ENCODE measurements at regions not wholly inside any gene's neighbourhood (a gene's known extent, or its start where the extent isn't known, plus 50 kb on each side); places are given as distances from the start of the nearest gene placed in this dataset.

- peak; percentile 81 for ATAC-seq
- no peak for TF ChIP-seq OSR1 (CRISPR knock-in tag; IDR thresholded peaks at IDR 0.05)
- no peak for TF ChIP-seq TCF4 (CRISPR knock-in tag; IDR thresholded peaks at IDR 0.05; ENCODE audit: borderline replicate concordance)
- no peak for TF ChIP-seq CREB5 (CRISPR knock-in tag; IDR thresholded peaks at IDR 0.05; ENCODE audit: low read depth)
- TF ChIP-seq PATZ1 (CRISPR knock-in tag; IDR thresholded peaks at IDR 0.05; ENCODE audit: borderline replicate concordance) = no peak
- TF ChIP-seq ZFP30 (CRISPR knock-in tag; IDR thresholded peaks at IDR 0.05) = no peak
- no peak for TF ChIP-seq RARB (CRISPR knock-in tag; IDR thresholded peaks at IDR 0.05)
- TF ChIP-seq TOX (CRISPR knock-in tag; IDR thresholded peaks at IDR 0.05; ENCODE audit: borderline replicate concordance) = no peak
- TF ChIP-seq ZFP3 (CRISPR knock-in tag; IDR thresholded peaks at IDR 0.05) = no peak
- no peak for TF ChIP-seq ISL1 (CRISPR knock-in tag; IDR thresholded peaks at IDR 0.05)
- no peak for TF ChIP-seq ZC3H10 (CRISPR knock-in tag; IDR thresholded peaks at IDR 0.05)
- no peak for TF ChIP-seq GLIS3 (CRISPR knock-in tag; IDR thresholded peaks at IDR 0.05)
- TF ChIP-seq ESRRG (CRISPR knock-in tag; IDR thresholded peaks at IDR 0.05) = no peak
- no peak for TF ChIP-seq ARNTL (CRISPR knock-in tag; IDR thresholded peaks at IDR 0.05; ENCODE audit: borderline replicate concordance, low read depth)
- TF ChIP-seq, protein P1, sequence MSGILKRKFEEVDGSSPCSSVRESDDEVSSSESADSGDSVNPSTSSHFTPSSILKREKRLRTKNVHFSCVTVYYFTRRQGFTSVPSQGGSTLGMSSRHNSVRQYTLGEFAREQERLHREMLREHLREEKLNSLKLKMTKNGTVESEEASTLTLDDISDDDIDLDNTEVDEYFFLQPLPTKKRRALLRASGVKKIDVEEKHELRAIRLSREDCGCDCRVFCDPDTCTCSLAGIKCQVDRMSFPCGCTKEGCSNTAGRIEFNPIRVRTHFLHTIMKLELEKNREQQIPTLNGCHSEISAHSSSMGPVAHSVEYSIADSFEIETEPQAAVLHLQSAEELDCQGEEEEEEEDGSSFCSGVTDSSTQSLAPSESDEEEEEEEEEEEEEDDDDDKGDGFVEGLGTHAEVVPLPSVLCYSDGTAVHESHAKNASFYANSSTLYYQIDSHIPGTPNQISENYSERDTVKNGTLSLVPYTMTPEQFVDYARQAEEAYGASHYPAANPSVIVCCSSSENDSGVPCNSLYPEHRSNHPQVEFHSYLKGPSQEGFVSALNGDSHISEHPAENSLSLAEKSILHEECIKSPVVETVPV (CRISPR knock-in tag; IDR thresholded peaks at IDR 0.05) = no peak
- no peak for TF ChIP-seq ZNF565 (CRISPR knock-in tag; conservative IDR thresholded peaks at IDR 0.05; ENCODE audit: low read depth)
- TF ChIP-seq CSDC2 (CRISPR knock-in tag; IDR thresholded peaks at IDR 0.05) = no peak
- no peak for TF ChIP-seq PPARA (CRISPR knock-in tag; IDR thresholded peaks at IDR 0.05; ENCODE audit: borderline replicate concordance)
- no peak for TF ChIP-seq TSHZ2 (CRISPR knock-in tag; IDR thresholded peaks at IDR 0.05)
- TF ChIP-seq BACH2 (CRISPR knock-in tag; IDR thresholded peaks at IDR 0.05; ENCODE audit: borderline replicate concordance) = no peak
- TF ChIP-seq ZNF8 (CRISPR knock-in tag; IDR thresholded peaks at IDR 0.05) = no peak
These were observed 556.3 kb upstream of the TBL1XR1 start for GRCh38 chr3:177753451-177754155.

GRCh38 chr3:177754508-177754921, 557.2 kb upstream of the TBL1XR1 start:
- TF ChIP-seq BACH2 (CRISPR knock-in tag; IDR thresholded peaks at IDR 0.05; ENCODE audit: borderline replicate concordance) (no peak), OSR1 (CRISPR knock-in tag; IDR thresholded peaks at IDR 0.05) (no peak), PPARA (CRISPR knock-in tag; IDR thresholded peaks at IDR 0.05; ENCODE audit: borderline replicate concordance) (no peak), ZC3H10 (CRISPR knock-in tag; IDR thresholded peaks at IDR 0.05) (no peak), SNAI2 (CRISPR knock-in tag; IDR thresholded peaks at IDR 0.05) (no peak), ZNF8 (CRISPR knock-in tag; IDR thresholded peaks at IDR 0.05) (no peak), TOX (CRISPR knock-in tag; IDR thresholded peaks at IDR 0.05; ENCODE audit: borderline replicate concordance) (no peak), POU6F1 (CRISPR knock-in tag; IDR thresholded peaks at IDR 0.05; ENCODE audit: borderline replicate concordance, low read depth) (no peak)
- no peak for ATAC-seq

Data from SK-N-SH treated with all-trans-retinoic acid at 6 μM for 48 hours (cell line).